ENCODE measurements at regions not wholly inside any gene's neighbourhood (a gene's known extent, or its start where the extent isn't known, plus 50 kb on each side); places are given as distances from the start of the nearest gene placed in this dataset.

DNA sequence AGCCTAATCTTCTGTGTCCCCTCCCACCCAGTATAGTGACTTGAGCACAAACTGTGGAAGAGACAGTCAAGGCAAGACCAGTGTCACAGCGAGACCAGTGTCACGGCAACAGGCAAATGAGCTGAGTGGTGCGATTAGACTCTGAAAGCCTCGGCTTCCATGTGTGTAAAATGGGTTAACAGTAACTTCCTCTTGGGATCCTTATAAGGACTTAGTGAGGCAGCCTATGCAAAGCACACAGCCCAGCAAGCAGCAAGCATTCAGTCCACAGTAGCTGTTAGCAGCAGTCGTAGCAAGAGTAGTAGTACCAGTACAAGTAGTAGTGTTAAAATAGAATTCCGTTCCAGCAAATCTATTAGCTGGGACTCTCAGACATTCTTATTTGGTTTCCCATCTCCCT is 334.1 kb downstream of the GABRB3 start:
- Histone ChIP-seq H3K9me3 (ENCODE audit: insufficient read depth, low read depth) (no peaks in the 10 kb centered on the region), H3K27ac (no peak overlapping the region), H3K4me3 (no peak overlapping the region), H3K36me3 (ENCODE audit: low read depth) (no peaks in the 10 kb centered on the region), H2AFZ (no peak overlapping the region), H3K27me3 (ENCODE audit: insufficient read depth, low read depth) (0 out of 2 replicates have a peak, but pooled peaks cover 4% of the 10 kb centered on the region), H3K9me2 (ENCODE audit: insufficient read depth) (no peaks in the 10 kb centered on the region), H4K20me1 (ENCODE audit: insufficient read depth) (no peaks in the 10 kb centered on the region), H3K4me2 (no peak overlapping the region), H3K4me1 (replicated peaks; ENCODE audit: insufficient read depth) (no peaks in the 10 kb centered on the region), H3K79me2 (ENCODE audit: low read depth) (no peaks in the 10 kb centered on the region), H3F3A (ENCODE audit: insufficient read depth, low read depth) (no peaks in the 10 kb centered on the region)
- no TSS peak for BruUV-seq (replicated peaks)
- intact Hi-C loops (cut with micrococcal nuclease; ENCODE audit: unreplicated experiment), result no loop called here
- DNase-seq, result no peak
- CTCF ChIA-PET, result no interaction called here
- POLR2A ChIA-PET (ENCODE audit: unreplicated experiment), result no interaction called here
- TF ChIP-seq, protein P1, sequence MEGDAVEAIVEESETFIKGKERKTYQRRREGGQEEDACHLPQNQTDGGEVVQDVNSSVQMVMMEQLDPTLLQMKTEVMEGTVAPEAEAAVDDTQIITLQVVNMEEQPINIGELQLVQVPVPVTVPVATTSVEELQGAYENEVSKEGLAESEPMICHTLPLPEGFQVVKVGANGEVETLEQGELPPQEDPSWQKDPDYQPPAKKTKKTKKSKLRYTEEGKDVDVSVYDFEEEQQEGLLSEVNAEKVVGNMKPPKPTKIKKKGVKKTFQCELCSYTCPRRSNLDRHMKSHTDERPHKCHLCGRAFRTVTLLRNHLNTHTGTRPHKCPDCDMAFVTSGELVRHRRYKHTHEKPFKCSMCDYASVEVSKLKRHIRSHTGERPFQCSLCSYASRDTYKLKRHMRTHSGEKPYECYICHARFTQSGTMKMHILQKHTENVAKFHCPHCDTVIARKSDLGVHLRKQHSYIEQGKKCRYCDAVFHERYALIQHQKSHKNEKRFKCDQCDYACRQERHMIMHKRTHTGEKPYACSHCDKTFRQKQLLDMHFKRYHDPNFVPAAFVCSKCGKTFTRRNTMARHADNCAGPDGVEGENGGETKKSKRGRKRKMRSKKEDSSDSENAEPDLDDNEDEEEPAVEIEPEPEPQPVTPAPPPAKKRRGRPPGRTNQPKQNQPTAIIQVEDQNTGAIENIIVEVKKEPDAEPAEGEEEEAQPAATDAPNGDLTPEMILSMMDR (conservative IDR thresholded peaks at IDR 0.05), result no peak
- no peak for TF ChIP-seq EZH2 (IDR thresholded peaks at IDR 0.05; ENCODE audit: low read depth)

DNA sequence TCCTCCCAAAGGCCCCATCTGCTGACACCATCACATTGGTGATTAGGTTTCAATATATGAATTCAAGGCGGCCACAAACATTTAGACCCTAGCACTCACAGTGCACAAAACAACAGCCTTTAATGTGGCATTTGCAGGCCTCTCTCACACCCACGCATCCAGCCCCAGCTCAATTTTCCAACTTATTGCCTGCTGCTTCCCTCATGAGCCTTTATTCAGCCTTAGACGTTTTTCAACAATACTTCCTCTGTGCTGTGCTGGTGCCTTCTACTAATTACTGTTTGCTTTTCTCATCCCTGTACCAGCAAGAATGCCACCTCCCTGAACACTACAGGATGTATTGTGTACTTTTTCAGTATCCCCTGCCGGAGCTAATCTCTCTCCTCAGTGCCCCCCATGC is 334.6 kb downstream of the GABRB3 start:
- H3K27me3 ChIP-seq (ENCODE audit: insufficient read depth, low read depth), result 0 out of 2 replicates have a peak, but pooled peaks cover 4% of the 10 kb centered on the region
- BruUV-seq (replicated peaks), result no TSS peak
- DNase-seq, result no peak
- no peaks in the 10 kb centered on the region for H3F3A ChIP-seq (ENCODE audit: insufficient read depth, low read depth)
- ChIA-PET CTCF (no interaction called here), POLR2A (ENCODE audit: unreplicated experiment) (no interaction called here)
- no peak overlapping the region for H2AFZ ChIP-seq
- no peak overlapping the region for H3K4me2 ChIP-seq
- no peaks in the 10 kb centered on the region for H3K79me2 ChIP-seq (ENCODE audit: low read depth)
- TF ChIP-seq EZH2 (IDR thresholded peaks at IDR 0.05; ENCODE audit: low read depth), result no peak
- TF ChIP-seq, protein P1 (conservative IDR thresholded peaks at IDR 0.05), result no peak
- no peak overlapping the region for H3K27ac ChIP-seq
- H4K20me1 ChIP-seq (ENCODE audit: insufficient read depth), result no peaks in the 10 kb centered on the region
- H3K36me3 ChIP-seq (ENCODE audit: low read depth), result no peaks in the 10 kb centered on the region
- H3K9me3 ChIP-seq (ENCODE audit: insufficient read depth, low read depth), result no peaks in the 10 kb centered on the region
- H3K4me1 ChIP-seq (replicated peaks; ENCODE audit: insufficient read depth), result no peaks in the 10 kb centered on the region
- no peak overlapping the region for H3K4me3 ChIP-seq
- intact Hi-C loops (cut with micrococcal nuclease; ENCODE audit: unreplicated experiment), result no loop called here
- H3K9me2 ChIP-seq (ENCODE audit: insufficient read depth), result no peaks in the 10 kb centered on the region

DNA sequence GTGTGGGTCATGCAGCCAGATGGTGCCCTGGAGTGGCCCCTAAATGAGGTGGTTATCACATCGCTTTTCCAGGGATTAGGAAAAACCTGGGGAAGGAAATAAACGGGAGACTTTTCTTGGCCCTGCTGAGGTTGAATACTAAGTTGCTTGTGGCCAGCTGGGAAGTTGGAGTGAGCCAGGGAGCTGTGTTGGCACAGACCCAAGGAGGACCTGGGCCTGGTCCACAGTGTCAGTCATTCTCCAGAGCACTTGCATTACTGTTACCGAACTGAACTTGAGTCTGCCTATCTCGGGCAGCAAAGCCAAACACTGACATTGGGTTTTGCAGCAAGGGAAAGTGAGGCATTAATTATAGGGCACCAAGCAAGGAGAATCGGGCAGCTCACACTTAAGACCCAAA is 339.0 kb downstream of the GABRB3 start:
- POLR2A ChIA-PET (ENCODE audit: unreplicated experiment), result no interaction called here
- no TSS peak for BruUV-seq (replicated peaks)
- no peak for DNase-seq
- H3K27ac ChIP-seq, result no peak overlapping the region
- no peak for TF ChIP-seq EZH2 (IDR thresholded peaks at IDR 0.05; ENCODE audit: low read depth)
- TF ChIP-seq, protein P1 (conservative IDR thresholded peaks at IDR 0.05), result no peak
- no peaks in the 10 kb centered on the region for H3K79me2 ChIP-seq (ENCODE audit: low read depth)
- intact Hi-C loops (cut with micrococcal nuclease; ENCODE audit: unreplicated experiment), result no loop called here
- CTCF ChIA-PET, result no interaction called here
- H3K4me2 ChIP-seq, result no peak overlapping the region
- no peaks in the 10 kb centered on the region for H3F3A ChIP-seq (ENCODE audit: insufficient read depth, low read depth)
- 0 out of 2 replicates have a peak, but pooled peaks cover 4% of the 10 kb centered on the region for H3K27me3 ChIP-seq (ENCODE audit: insufficient read depth, low read depth)
- no peak overlapping the region for H3K4me3 ChIP-seq
- H3K36me3 ChIP-seq (ENCODE audit: low read depth), result no peaks in the 10 kb centered on the region
- no peaks in the 10 kb centered on the region for H3K9me2 ChIP-seq (ENCODE audit: insufficient read depth)
- no peaks in the 10 kb centered on the region for H3K4me1 ChIP-seq (replicated peaks; ENCODE audit: insufficient read depth)
- no peaks in the 10 kb centered on the region for H4K20me1 ChIP-seq (ENCODE audit: insufficient read depth)
- no peaks in the 10 kb centered on the region for H3K9me3 ChIP-seq (ENCODE audit: insufficient read depth, low read depth)
- no peak overlapping the region for H2AFZ ChIP-seq

Data from PC-9 (cell line).